A673 (cell line): ENCODE measurements at regions not wholly inside any gene's neighbourhood (a gene's known extent, or its start where the extent isn't known, plus 50 kb on each side); places are given as distances from the start of the nearest gene placed in this dataset.

Source experiments
- EZH2 ChIP-seq: fragments of 200-600 bp; sonication (generic); IDR thresholded peaks from 2 replicates; pipeline ENCODE4 v1.6.1; 2017; ENCODE audit warnings: borderline replicate concordance, low read depth, mild to moderate bottlenecking, mixed read lengths, antibody characterized with exemption, low read length; ENCODE audit not compliant: poor library complexity, severe bottlenecking
- TF ChIP-seq, protein P1 (sequence below): fragments of 300-800, 200-600 bp; sonication (generic); conservative IDR thresholded peaks from 2 replicates; pipeline ENCODE4 v1.5.1; 2017; ENCODE audit warnings: low read depth, mild to moderate bottlenecking, antibody characterized with exemption, low read length, moderate library complexity, mixed read lengths

DNA sequence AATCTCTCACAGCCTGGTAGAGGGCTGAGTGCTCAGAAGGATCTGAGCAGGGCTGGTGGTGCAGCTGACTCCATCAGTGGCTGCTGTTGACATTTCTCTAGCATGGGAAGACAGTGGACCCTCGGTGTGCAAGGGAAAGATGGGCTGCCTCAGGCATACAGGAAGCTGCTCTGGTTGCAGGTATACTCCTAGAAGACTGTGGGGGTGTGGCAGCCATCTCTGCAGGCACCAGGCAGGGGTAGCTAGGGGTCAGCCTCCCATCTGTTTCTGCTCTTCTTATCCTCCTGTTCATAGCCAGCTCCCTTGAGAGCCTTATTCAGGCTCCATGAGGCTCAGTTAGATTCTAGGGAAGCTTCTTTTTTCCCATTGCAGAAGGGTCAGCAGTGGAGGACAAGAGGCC, 475.5 kb downstream of the TSHZ3 start:
- TF ChIP-seq, protein P1, sequence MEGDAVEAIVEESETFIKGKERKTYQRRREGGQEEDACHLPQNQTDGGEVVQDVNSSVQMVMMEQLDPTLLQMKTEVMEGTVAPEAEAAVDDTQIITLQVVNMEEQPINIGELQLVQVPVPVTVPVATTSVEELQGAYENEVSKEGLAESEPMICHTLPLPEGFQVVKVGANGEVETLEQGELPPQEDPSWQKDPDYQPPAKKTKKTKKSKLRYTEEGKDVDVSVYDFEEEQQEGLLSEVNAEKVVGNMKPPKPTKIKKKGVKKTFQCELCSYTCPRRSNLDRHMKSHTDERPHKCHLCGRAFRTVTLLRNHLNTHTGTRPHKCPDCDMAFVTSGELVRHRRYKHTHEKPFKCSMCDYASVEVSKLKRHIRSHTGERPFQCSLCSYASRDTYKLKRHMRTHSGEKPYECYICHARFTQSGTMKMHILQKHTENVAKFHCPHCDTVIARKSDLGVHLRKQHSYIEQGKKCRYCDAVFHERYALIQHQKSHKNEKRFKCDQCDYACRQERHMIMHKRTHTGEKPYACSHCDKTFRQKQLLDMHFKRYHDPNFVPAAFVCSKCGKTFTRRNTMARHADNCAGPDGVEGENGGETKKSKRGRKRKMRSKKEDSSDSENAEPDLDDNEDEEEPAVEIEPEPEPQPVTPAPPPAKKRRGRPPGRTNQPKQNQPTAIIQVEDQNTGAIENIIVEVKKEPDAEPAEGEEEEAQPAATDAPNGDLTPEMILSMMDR: no peak
- no peak for TF ChIP-seq EZH2
